GM19043 (cell line): ENCODE measurements at regions not wholly inside any gene's neighbourhood (a gene's known extent, or its start where the extent isn't known, plus 50 kb on each side); places are given as distances from the start of the nearest gene placed in this dataset.
"Not testable (repeated sequence)": the region's sequence is repeated elsewhere in the genome, so short reads cannot be mapped to it uniquely, and the experiment has no call there.

Experiments used
- ATAC-seq: cut with Tn5 transposase; IDR thresholded peaks from one replicate; pipeline ENCODE4 v1.9.1; 2021; ENCODE audit warnings: low read depth; ENCODE audit not compliant: unreplicated experiment

DNA sequence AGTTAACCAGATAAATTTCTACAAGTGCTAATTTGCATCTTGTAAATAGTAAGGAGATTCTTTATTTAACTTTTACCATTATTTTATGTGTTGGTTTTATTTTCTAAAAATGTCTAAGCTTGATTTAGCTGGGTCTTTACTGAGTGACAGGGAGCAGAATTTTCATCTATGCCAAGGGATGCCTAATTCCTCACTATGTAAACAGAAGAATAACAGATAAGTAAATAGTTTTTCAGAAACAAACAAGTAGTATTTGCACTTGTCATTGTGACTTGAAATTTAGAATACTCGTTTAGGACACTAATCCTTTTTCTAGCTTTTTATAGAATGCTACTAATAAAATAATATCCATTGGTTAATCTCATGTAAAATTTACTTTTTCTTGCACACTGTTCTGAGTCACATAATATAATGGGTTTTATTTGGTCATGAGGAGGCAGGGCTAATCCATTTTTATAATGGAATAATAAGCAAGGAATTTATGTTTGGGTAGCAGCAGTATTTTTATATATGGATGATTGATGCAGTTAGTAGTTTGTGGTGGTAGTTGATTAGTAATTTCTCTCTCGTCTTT is 746.5 kb downstream of the SLC6A15 start:
- no peak for ATAC-seq

DNA sequence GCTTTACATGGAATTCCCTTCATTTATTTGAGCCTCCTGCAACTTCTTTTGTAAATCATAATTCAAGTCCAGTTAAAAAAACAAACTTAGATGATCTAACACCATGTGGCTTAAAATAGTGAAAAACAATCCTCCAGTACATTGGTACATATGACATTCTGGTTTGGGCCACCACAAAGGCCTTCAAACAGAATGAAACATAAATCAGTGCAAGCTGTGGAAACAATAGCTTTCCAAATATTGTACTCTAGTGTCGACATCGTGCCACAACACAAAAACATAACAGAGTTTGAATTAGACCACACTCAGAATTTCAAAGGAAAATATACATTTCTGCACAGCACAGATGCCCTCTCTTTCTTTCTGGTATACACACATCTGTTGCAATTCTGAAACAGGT is 751.3 kb downstream of the SLC6A15 start:
- no peak for ATAC-seq

DNA sequence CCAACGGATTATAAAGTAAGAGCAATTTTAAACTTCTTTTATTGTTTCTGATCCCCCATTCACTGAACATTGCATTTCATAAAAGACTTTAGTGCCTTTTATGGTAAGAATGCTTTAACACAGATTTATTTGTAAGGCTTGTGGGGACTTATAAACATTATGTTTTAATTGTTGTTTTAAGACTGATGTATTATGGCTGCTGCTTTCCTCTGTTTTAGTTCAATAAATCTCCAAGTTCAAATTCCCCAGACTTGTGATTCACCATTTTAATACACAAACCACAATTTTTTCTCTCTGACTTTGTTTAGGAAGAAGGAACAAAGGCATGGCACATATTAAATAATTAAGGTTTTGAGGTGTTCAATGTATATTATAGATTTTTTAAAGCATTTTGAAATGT is 753.3 kb downstream of the SLC6A15 start:
- ATAC-seq = no peak

DNA sequence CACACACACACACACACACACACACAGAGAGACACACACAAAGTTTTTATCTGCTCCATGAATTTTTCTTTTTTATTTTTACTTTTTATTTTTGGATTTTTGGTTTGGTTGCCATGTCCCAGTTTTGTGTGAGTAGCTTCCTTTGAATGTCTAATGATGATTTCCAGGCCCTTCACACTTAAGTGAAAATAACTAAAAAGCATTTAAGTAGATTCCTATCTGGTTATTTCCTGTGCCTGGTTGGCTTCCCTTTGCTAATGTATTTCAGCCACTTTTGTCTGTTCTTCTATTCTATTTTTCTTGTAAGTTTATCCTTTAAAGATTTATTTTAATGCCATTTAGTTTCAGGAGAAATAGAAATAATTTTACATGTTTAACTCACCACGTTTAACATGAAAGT is 755.4 kb downstream of the SLC6A15 start:
- ATAC-seq = no peak

DNA sequence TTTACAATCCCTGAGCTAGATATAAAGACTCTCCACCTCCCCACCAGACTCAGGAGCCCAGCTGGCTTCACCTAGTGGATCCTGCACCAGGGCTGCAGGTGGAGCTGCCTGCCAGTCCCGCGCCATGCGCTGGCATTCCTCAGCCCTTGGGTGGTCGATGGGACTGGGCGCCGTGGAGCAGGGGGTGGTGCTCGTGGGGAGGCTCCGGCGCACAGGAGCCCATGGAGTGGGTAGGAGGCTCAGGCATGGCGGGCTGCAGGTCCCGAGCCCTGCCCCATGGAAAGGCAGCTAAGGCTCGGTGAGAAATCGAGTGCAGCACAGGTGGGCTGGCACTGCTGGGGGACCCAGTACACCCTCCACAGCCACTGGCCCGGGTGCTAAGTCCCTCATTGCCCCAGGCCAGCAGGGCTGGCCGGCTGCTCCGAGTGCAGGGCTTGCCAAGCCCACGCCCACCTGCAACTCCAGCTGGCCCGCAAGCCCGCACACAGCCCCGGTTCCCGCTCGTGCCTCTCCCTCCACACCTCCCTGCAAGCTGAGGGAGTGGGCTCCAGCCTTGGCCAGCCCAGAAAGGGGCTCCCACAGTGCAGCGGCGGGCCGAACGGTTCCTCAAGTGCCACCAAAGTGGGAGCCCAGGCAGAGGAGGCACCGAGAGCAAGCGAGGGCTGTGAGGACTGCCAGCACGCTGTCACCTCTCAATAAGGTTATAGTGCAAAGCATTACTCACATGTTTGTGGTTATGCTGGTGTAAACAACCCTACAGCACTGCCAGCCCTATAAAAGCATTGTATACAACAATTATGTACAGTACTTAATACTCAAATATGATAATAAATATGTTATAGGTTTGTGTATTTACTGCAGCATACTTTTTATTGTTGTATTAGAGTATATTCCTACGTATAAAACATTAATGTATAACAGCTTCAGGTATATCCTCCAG is 757.3 kb downstream of the SLC6A15 start:
- not testable (repeated sequence) for ATAC-seq

DNA sequence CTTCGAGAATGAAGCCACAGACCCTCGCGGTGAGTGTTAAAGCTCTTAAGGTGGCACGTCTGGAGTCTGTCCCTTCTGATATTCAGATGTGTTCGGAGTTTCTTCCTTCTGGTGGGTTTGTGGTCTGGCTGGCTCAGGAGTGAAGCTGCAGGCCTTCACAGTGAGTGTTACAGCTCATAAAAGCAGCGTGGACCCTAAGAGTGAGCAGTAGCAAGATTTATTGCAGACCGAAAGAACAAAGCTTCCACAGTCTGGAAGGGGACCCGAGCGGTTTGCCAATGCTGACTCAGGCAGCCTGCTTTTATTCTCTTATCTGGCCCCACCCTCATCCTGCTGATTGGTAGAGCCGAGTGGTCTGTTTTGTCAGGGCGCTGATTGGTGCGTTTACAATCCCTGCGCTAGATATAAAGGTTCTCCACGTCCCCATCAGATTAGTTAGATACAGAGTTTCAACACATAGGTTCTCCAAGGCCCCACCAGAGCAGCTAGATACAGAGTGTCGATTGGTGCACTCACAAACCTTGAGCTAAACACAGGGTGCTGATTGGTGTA is 758.1 kb downstream of the SLC6A15 start:
- ATAC-seq = not testable (repeated sequence)

DNA sequence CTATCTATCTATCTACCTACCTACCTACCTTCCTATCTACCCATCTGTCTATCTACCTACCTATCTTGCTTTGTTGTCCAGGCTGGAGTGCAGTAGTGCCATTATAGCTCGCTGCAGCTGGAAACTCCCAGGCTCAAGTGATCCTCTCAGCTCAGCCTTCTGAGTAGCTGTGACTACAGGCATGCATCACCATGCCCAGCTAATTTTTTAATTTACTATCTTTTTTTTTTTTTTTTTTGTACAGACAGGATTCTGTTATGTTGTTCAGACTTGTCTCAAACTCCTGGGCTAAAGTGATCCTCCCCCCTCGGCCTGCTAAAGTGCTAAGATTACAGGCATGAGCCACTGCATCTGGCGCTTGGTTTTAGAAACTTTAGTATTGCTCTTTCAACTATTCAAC is 762.4 kb downstream of the SLC6A15 start:
- no peak for ATAC-seq

DNA sequence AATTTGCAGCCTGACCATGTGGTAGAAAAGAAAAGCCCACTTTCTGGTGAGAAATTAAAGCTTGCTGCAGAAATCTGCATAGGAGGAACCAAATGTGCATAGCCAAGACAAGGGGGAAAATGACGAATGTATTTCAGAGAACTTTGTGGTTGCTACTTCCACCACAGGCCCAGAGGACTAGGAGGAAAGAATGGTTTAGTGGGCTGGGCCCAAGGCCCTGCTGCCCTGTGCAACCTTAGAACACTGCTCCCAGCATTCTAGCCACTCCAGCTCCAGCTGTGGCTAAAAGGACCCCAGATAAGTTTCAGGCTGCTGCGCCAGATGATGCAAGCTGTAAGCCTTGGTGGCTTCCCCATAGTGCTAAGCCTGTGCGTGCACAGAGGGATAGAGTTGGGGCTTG is 764.3 kb downstream of the SLC6A15 start:
- no peak for ATAC-seq

DNA sequence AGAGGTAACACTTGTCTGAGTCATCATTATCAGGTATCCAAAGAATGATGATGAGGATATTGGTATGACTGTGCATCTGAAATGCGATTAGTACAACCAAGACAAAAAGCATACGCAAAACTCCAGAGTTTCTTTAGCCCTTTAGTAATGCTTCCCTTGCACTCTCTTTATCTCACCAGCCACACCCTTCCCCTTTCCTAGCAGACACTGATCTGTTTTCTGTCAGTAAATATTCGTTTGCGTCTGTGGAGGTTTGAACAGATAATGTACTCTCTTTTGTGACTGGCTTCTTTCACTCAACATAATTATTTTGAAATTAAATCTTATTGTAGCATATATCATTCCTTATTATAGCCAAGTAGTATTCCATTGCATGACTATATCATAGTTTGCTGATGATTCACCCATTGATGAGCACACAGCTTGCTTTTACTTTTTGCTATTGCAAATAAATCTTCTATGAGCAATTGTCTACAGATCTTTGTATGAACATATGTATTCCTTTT is 775.7 kb downstream of the SLC6A15 start:
- ATAC-seq = no peak

DNA sequence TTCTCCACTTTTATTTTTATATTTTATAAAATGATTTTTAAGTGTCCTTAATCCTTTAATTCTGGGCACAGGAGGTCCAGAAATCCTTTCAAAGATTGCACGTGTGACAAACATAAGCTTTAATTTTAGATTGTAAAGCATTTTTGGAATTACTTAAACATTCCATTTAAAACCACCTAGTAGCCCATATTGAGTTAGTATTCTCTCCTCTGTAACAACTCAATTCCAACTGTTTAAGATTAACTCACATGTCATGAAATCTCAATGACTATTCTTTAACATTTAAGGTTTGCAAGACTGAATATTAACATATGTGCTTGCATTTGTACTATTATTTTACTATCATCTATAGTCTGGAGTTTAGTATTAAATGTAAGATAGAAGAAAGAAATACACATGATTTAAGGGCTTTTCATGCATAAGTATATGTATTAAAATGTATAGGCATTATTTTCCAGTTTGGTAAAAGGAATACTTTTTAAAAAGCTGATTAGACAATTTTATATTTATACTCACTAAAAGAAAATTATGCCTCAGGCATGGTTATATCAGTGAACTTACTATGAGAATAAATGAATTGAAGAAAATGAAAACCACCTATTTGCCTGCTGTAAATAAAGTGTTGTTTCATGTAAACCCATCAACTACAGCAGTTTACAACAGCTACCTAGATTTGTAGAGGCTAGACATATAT is 776.9 kb downstream of the SLC6A15 start:
- ATAC-seq = no peak

DNA sequence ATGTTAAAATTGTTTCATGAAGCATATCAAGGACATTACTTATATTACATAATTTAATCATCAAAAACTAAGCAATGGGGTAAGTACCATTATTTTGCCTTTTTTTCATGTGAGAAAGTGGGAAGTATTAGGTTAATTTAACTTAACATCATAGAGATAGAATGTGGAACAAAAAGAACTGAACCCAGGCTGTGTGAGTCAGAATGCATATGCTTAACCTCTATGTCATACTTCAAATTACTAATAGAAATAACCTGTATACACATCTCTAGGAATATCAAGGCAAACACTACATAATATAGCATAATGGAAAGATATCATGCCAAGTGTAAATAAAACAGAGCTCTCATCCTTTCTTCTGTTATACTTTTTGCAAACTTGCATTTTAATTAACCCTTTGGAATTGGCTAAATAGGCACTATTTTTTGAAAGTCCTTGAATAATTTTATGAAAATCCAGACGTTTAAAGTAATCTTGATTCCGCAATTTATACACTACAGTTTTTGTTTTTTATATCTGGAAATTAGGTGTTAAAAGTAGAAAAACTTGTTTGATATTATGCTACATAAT is 777.7 kb downstream of the SLC6A15 start:
- no peak for ATAC-seq

DNA sequence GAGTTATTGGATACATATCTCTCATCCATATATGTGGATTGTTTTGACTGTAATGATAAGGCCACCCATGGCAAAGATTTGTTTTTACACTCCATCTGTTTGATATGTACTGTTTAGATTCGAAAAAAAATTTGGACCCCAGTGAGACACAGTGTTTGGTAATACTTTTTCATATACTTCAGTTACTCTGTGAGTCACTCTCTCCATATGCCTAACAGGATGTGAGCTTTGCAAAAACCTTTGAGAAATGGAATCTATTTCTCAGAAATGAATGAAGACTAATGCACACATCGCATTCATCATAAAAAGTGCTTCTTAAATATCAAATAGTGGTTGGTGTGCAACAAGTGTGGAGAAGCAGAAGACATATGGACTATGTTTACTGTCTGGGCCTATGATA is 781.5 kb downstream of the SLC6A15 start:
- ATAC-seq = no peak

DNA sequence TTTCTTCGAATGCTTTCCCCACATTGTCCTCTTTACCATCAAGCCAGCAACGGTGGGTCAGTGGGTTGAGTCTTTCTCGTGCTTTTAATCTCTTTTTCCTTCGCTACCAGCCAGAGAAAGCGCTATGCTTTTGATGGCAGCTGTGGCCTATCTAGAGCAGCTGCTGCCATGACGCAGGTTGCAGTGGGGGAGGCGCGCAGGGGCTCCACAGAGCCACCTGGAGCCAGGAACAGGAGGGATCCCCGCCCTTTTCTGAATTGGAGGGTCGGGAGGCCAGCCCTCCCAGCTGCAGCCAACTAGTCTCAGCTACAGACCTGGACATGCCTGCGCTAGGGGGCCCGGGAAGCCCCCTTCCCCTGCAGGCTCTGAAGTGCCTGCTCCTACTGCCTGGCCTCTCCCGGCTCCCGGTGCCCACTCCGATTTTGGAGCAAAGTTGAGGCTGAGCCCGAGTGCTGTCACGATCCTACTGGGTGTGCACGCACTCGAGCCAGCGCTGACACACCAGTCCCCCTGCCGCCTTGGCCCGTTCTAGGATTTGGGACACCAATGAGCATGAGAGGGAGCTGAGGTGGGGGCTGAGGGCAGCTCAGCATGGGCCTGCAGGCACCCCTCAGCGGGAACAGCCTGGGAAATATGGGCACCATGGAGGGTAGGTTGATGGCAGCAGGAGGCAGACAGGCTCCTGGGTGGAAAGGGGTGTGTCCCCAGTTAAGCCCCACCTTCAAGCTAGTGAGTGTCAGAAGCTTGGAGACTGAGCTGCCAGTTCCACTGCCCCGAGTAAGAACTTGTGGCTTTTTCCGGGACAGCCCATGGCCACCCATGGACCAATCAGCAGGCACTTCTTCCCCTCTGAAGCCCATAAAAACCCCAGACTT is 784.2 kb downstream of the SLC6A15 start:
- ATAC-seq = no peak

DNA sequence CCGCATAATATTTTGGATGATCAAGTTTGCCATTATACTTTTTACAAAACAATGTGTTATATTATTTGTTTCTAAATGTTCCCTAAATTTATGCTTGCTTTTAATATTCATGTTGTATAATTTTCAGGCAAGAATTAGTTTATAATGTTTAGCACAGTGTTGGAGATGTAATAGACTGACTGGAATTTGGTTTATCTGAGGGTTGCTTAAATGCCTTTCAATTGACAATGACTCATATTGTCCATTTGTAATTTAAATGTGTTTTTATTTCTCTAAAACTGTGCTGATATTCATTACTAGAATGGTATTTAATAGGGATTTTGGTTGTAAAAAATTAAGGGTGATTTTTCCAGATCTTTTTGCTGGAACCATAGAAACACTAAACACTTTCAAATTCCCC is 788.4 kb downstream of the SLC6A15 start:
- ATAC-seq = no peak

DNA sequence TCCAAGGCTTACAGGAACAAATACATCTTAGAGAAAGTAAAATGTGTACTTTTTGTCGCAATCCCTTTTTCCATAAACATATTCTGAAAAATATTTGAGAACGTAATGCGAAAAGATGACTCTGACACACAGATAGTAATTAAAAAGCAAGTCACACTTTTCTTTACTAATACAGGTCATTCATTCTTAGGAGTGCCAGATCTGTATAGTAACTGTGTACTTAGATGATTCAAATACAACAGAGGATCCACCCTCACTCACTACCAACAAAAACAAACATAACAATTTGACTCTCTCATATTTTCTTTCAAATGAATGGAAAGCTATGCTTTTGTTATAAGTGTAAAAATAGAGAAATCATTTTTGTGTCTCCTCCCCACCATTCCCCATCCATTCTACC is 795.4 kb downstream of the SLC6A15 start:
- ATAC-seq = no peak

DNA sequence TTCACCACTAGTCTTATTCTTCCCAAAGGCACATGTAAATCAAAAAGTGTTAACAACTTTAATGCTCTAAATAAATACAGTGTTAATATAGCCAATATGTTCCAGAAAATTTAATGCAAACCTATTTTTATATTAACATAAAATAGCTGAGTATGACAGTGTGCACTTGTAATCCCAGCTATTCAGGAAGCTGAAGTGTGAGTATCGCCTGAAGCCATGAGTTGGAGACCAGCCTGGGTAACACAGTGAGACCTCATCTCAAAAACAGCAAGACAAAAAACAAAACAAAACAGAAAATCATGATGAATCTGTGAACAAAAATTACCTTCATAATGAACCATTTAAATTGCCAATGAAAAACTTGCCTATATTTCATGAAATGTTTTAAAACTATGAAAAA is 798.9 kb downstream of the SLC6A15 start:
- ATAC-seq = no peak

DNA sequence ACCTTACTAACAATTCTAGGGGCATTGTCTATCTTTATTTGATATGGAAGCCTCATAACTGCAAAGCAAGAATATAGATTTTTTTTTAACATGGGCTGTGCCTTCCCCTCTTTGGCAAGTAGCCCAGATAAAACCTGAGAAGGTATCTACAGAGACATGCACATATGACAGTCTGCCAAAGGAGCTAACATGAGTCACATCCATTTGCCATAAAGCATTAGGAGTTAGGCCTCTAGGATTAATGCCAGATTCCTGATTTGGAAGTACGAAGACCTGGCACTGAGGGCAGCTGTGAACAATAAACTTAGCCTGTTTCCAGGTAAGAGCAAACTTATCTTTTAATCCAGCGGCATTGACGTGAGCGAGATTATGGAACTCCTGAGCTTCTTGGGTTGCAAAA is 808.7 kb downstream of the SLC6A15 start:
- not testable (repeated sequence) for ATAC-seq

DNA sequence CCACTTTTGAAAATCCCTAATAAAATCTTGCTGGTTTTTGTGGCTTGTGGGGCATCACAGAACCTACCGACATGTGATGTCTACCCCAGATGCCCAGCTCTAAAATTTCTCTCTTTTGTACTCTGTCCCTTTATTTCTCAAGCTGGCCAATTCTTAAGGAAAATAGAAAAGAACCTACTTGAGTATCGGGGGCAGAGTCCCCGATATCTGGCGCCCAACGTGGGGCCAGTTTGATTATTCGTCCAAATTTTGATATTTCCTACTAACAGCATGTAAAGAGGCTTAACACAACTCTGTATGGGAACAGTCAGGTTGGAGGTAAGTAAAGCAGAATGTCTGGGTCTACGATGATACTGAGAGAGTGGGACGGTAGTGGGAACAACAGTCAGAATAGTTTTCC is 810.6 kb downstream of the SLC6A15 start:
- not testable (repeated sequence) for ATAC-seq

DNA sequence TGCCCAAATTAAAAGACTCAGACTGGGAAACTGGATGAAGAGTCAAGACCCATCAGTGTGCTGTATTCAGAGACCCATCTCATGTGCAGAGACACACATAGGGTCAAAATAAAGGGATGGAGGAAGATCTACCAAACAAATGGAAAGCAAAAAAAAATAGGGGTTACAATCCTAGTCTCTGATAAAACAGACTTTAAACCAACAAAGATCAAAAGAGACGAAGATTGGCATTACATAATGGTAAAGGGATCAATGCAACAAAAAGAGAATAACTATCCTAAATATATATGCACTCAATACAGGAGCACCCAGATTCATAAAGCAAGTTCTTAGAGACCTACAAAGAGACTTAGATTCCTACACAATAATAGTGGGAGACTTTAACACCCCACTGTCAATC is 813.0 kb downstream of the SLC6A15 start:
- not testable (repeated sequence) for ATAC-seq

DNA sequence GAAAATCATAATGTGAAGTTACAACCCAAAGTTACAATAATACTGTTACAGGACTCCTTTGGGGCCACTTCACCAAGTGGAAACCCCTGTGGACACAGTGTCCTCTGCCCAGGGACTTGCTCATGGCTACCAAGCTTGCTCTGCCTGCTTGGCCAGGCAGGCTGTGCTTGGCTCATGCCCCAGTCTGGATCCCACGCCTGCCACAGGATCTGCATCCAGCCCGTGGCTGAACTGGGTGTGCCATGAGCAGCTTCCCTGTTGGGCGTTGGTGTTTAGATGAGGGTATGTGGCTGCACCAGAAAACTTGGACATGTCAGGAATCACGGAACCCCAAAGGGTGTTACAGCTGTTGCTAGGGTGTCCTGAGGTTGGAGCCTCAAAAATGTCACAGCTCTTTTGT is 820.9 kb downstream of the SLC6A15 start:
- no peak for ATAC-seq
